ENCODE measurements at regions not wholly inside any gene's neighbourhood (a gene's known extent, or its start where the extent isn't known, plus 50 kb on each side); places are given as distances from the start of the nearest gene placed in this dataset.

GRCh38 chr11:92383430-92383829 is 158.8 kb downstream of the FAT3 start:
- no peak overlapping the region for H2BK12ac ChIP-seq (ENCODE audit: insufficient read length, low read depth, low read length)
- no peaks in the 10 kb centered on the region for H3K27me3 ChIP-seq (ENCODE audit: insufficient read depth, low read length)
- H3K79me2 ChIP-seq (ENCODE audit: insufficient read depth, low read length), result peaks cover 15% of the 10 kb centered on the region; the same call in 1 of the 2 replicates
- no peak overlapping the region for H3K9ac ChIP-seq (ENCODE audit: extremely low read depth, insufficient read length, low read length)
- no peak overlapping the region for H3T11ph ChIP-seq (ENCODE audit: low read length)
- H4K20me1 ChIP-seq (ENCODE audit: control insufficient read depth, insufficient read depth, insufficient read length), result no peaks in the 10 kb centered on the region
- no peak overlapping the region for H2AK5ac ChIP-seq (ENCODE audit: insufficient read length, low read length)
- no peak overlapping the region for H3K4me3 Mint-ChIP-seq
- no peaks in the 10 kb centered on the region for H3K9me3 Mint-ChIP-seq
- no peaks in the 10 kb centered on the region for H3K23me2 ChIP-seq (ENCODE audit: insufficient read length, low read depth, low read length, poor library complexity, severe bottlenecking)
- H3K18ac ChIP-seq (ENCODE audit: insufficient read length, low read depth, low read length), result no peak overlapping the region
- H4K91ac ChIP-seq (ENCODE audit: insufficient read length, low read depth, low read length), result no peak overlapping the region
- H3K27ac ChIP-seq (ENCODE audit: insufficient read length, low read depth, low read length), result no peak overlapping the region
- no peaks in the 10 kb centered on the region for H3K9me3 ChIP-seq (ENCODE audit: control insufficient read depth, low read depth, low read length)
- no peak overlapping the region for H3K14ac ChIP-seq (ENCODE audit: insufficient read depth, low read length)
- H3K4me2 ChIP-seq (ENCODE audit: insufficient read depth, insufficient read length, low read length), result no peak overlapping the region
- no peak overlapping the region for H3K56ac ChIP-seq (ENCODE audit: insufficient read length, low read depth, low read length)
- no peaks in the 10 kb centered on the region for H3K27me3 Mint-ChIP-seq (ENCODE audit: low read depth)
- no peak overlapping the region for H2BK5ac ChIP-seq (ENCODE audit: insufficient read length, low read length)
- H3K36me3 Mint-ChIP-seq (ENCODE audit: insufficient read depth in 1 of 3, low read depth in 3 of 3), result no peaks in the 10 kb centered on the region; a peak in 1 of 7 replicates
- H4K8ac ChIP-seq (replicated peaks; ENCODE audit: insufficient read length, low read depth, low read length), result no peak overlapping the region
- no peak for DNase-seq
- peaks cover 22 to 26% of the 10 kb centered on the region in 2 experiments for H3K4me1 Mint-ChIP-seq
- no peak overlapping the region for H2AFZ ChIP-seq (ENCODE audit: low read length)
- no peak overlapping the region for H2BK20ac ChIP-seq (ENCODE audit: low read depth, low read length, poor library complexity, severe bottlenecking)
- TF ChIP-seq CTCF (conservative IDR thresholded peaks at IDR 0.05), result no peak
- no peak overlapping the region for H3K27ac Mint-ChIP-seq
- WGBS (ENCODE audit: extremely low coverage, insufficient read length, low lambda C conversion rate), result no CpG with 5 or more reads among the region's 1 CpG
- no peak overlapping the region for H4K5ac ChIP-seq (ENCODE audit: insufficient read length, low read depth, low read length)
- no peak overlapping the region for H3K4ac ChIP-seq (ENCODE audit: low read depth, low read length)
- 0 out of 2 replicates have a peak, but pooled peaks cover 7% of the 10 kb centered on the region for H3K4me1 ChIP-seq (ENCODE audit: insufficient read depth, low read length)
- H3K23ac ChIP-seq (ENCODE audit: insufficient read length, low read depth, low read length), result no peak overlapping the region
- no peak overlapping the region for H2BK120ac ChIP-seq (ENCODE audit: low read depth, low read length, poor library complexity, severe bottlenecking)
- no peaks in the 10 kb centered on the region for H3K79me1 ChIP-seq (ENCODE audit: insufficient read depth, low read depth, low read length, poor library complexity, severe bottlenecking)
- H2BK15ac ChIP-seq (ENCODE audit: low read depth, low read length), result no peak overlapping the region
